Heart right ventricle (tissue), 16 donors: ENCODE measurements at regions not wholly inside any gene's neighbourhood (a gene's known extent, or its start where the extent isn't known, plus 50 kb on each side); places are given as distances from the start of the nearest gene placed in this dataset.

ENCODE experiments used
- ATAC-seq, 8 donors: fragments of 200-7000 bp; cut with Tn5 transposase; one replicate each; pipeline ENCODE4 v1.9.1; 2020; ENCODE audit warnings: mild to moderate bottlenecking in 8 of 8, moderate library complexity in 8 of 8, moderate number of reproducible peaks in 1 of 8
- DNase-seq, 2 donors: peaks; one replicate each; pipeline ENCODE4 v3.0.0-alpha.2; 2020
- H3K27ac ChIP-seq, 10 donors: fragments of 200-600 bp; sonication (generic) in 2 of 10; one replicate each; pipeline versions ENCODE4 v1.5.0 to v1.8.0; 2020 to 2022; ENCODE audit warnings: mild to moderate bottlenecking in 3 of 10
- H3K27me3 ChIP-seq, 7 donors: fragments of 200-600 bp; one replicate each; pipeline ENCODE4 v1.8.0; 2021 to 2022; ENCODE audit warnings: mild to moderate bottlenecking in 2 of 7
- H3K36me3 ChIP-seq, 9 donors: fragments of 200-600 bp; sonication (generic) in 1 of 9; one replicate each; pipeline versions ENCODE4 v1.5.0 to v1.8.0; 2020 to 2022; ENCODE audit warnings: mild to moderate bottlenecking in 2 of 9
- H3K4me1 ChIP-seq, 9 donors: fragments of 200-600 bp; sonication (generic) in 1 of 9; one replicate each; pipeline versions ENCODE4 v1.5.0 to v1.8.0; 2020 to 2022; ENCODE audit warnings: mild to moderate bottlenecking in 4 of 9
- H3K4me3 ChIP-seq, 10 donors: fragments of 200-600 bp; sonication (generic) in 2 of 10; one replicate each; pipeline versions ENCODE4 v1.5.0 to v1.8.0; 2020 to 2022; ENCODE audit warnings: mild to moderate bottlenecking in 7 of 10, moderate library complexity in 2 of 10
- H3K9me3 ChIP-seq, 11 donors: fragments of 200-600 bp in 10 of 11; sonication (generic) in 2 of 11; one replicate each; pipeline versions ENCODE4 v1.5.0 to v1.8.0; 2013 to 2022; ENCODE audit warnings: mild to moderate bottlenecking in 2 of 11, control low read depth in 1 of 11, moderate library complexity in 1 of 11
- CTCF ChIP-seq, 9 donors: fragments of 200-600 bp; sonication (generic) in 2 of 9; IDR thresholded peaks; one replicate each; pipeline versions ENCODE4 v1.5.0 to v1.8.0; 2021 to 2022; ENCODE audit warnings: antibody characterized with exemption in 9 of 9, mild to moderate bottlenecking in 5 of 9, moderate library complexity in 1 of 9
- WGBS, 2 donors: extraction: QIAGEN DNeasy Blood & Tissue Kit; methylation state at CpG; one replicate each; pipeline ENCODE4 v1.1.7; 2013; ENCODE audit warnings: inconsistent platforms in 1 of 2; 5-methylcytosine and 5-hydroxymethylcytosine counted together
- intact Hi-C, 10 donors: fragments of 100-400 bp; cut with DNase I; formaldehyde crosslinking; loops; one replicate each; pipeline versions ENCODE4 v1.11.1 to v1.14.2; 2022
- donor health status: Arrhythmogenic right ventricular cardiomyopathy.
- donor health status: ischemic (EF 13 %, LVEDD 7.1; RV severe dilation, severe dysfunction).
- donor health status: healthy with polysubstance abuse.
- donor health status: DM: no; HTN: yes; CAD: no.
- donor health status: DM: no; HTN: no; CAD: no.
- donor health status: ischemic (EF 25% LVEDD 6.9; RV normal size, moderate dysfunction).
- donor health status: ischemic (EF 25% LVEDD 5.7; RV mildly dilated, moderate dysfunction).
- donor health status: healthy.
- donor health status: DM: yes; HTN: yes; CAD: no.
- donor health status: Ischemic cardiomyopathy.
- donor health status: ischemic (EF 35%, LVEDD 5.7; RV mildly dilated, moderate dysfunction).
- donor health status: nonischemic (EF 11% LVEDD 7.7; RV severe dilation, severe dysfunction).
- donor health status: DM: yes; HTN: yes; CAD: no.
- donor health status: PGD.
- donor health status: ischemic (EF 29% LVEDD 5.4; RV normal size, mild dysfunction).
- donor health status: nonischemic (EF 23%, LVEDD 6.1; RV moderate dilation, normal function).

GRCh38 chr21:25246546-25246945, 360.7 kb downstream of the MRPL39 start:
- intact Hi-C loops: no loop called here
- Histone ChIP-seq H3K9me3 (no peaks in the 10 kb centered on the region), H3K27ac (no peak overlapping the region), H3K4me1 (no peaks in the 10 kb centered on the region), H3K27me3 (no peaks in the 10 kb centered on the region), H3K36me3 (no peaks in the 10 kb centered on the region), H3K4me3 (no peak overlapping the region)
- DNase-seq (no peak), ATAC-seq (no peak)
- no peak for TF ChIP-seq CTCF (IDR thresholded peaks at IDR 0.05)
- 83 to 95% methylated on average over 1 of the region's 1 CpG for WGBS, 2 donors

GRCh38 chr21:25244735-25245134, 362.5 kb downstream of the MRPL39 start:
- intact Hi-C loops: no loop called here
- DNase-seq: no peak
- 83 to 87% methylated on average over 1 of the region's 1 CpG for WGBS, 2 donors

GRCh38 chr21:25243808-25244207, 363.5 kb downstream of the MRPL39 start:
- H3K27ac ChIP-seq: no peak overlapping the region
- no peaks in the 10 kb centered on the region for H3K36me3 ChIP-seq
- TF ChIP-seq CTCF (IDR thresholded peaks at IDR 0.05): no peak
- intact Hi-C loops: no loop called here
- ATAC-seq: no peak
- peaks cover 0 to 20% (median 0%) of the 10 kb centered on the region in 11 donors for H3K9me3 ChIP-seq
- no peak for DNase-seq
- WGBS, 2 donors: 69 to 74% methylated on average over 7 of the region's 7 CpGs
- H3K27me3 ChIP-seq: no peaks in the 10 kb centered on the region
- H3K4me1 ChIP-seq: no peaks in the 10 kb centered on the region
- no peak overlapping the region for H3K4me3 ChIP-seq

More at GRCh38 chr21:25244735-25245134, 362.5 kb downstream of the MRPL39 start:
- H3K4me1 ChIP-seq: no peaks in the 10 kb centered on the region
- H3K27ac ChIP-seq: no peak overlapping the region
- ATAC-seq: no peak
- no peaks in the 10 kb centered on the region for H3K36me3 ChIP-seq
- no peaks in the 10 kb centered on the region for H3K27me3 ChIP-seq
- TF ChIP-seq CTCF (IDR thresholded peaks at IDR 0.05): no peak
- no peak overlapping the region for H3K4me3 ChIP-seq
- peaks cover 0 to 12% (median 0%) of the 10 kb centered on the region in 11 donors for H3K9me3 ChIP-seq

DNA sequence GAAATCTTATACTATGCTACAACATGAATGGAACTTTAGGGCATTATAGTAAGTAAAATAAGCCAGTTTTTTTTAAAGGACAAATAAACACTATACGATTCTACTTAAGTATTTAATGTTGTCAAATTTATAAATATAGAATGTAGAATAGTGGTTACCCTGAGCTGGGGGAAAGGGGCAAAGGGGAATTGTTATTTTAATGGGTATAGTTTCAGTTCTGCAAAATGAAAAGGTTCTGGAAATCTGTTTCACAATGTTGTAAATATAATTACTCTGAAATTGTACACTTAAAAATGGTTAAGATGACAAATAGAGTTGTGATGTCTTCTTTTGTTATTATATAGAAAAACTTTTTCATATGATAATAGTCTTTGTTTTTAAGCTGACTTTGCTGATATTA, 366.3 kb downstream of the MRPL39 start:
- DNase-seq (no peak), ATAC-seq (no peak)
- no peaks in the 10 kb centered on the region for H3K4me1 ChIP-seq
- TF ChIP-seq CTCF (IDR thresholded peaks at IDR 0.05): no peak
- no peak overlapping the region for H3K4me3 ChIP-seq
- no peaks in the 10 kb centered on the region for H3K36me3 ChIP-seq
- WGBS, 2 donors: 87 to 88% methylated on average over 1 of the region's 1 CpG
- intact Hi-C loops: no loop called here
- no peak overlapping the region for H3K27ac ChIP-seq
- H3K9me3 ChIP-seq: peaks cover 0 to 46% (median 4%) of the 10 kb centered on the region in 11 donors
- no peaks in the 10 kb centered on the region for H3K27me3 ChIP-seq
